Left lung (tissue), 4 donors: ENCODE measurements at regions not wholly inside any gene's neighbourhood (a gene's known extent, or its start where the extent isn't known, plus 50 kb on each side); places are given as distances from the start of the nearest gene placed in this dataset.

ENCODE experiments used
- ATAC-seq: fragments of 200-7000 bp; cut with Tn5 transposase; one replicate; pipeline ENCODE4 v1.9.1; 2020; ENCODE audit warnings: moderate library complexity
- DNase-seq, 4 donors: peaks; one replicate each; pipeline ENCODE4 v3.0.0-alpha.2; 2013 to 2020
- H3K27ac ChIP-seq, 2 donors: fragments of 200-600 bp; sonication (generic) in 1 of 2; one replicate each; pipeline versions ENCODE4 v1.5.0 to v1.8.0; 2020 to 2021
- H3K27me3 ChIP-seq, 2 donors: fragments of 200-600 bp; sonication (generic) in 1 of 2; one replicate each; pipeline versions ENCODE4 v1.5.0 to v1.8.0; 2020 to 2021
- H3K36me3 ChIP-seq, 2 donors: fragments of 200-600 bp; sonication (generic) in 1 of 2; one replicate each; pipeline versions ENCODE4 v1.5.0 to v1.8.0; 2020 to 2021
- H3K4me1 ChIP-seq, 2 donors: fragments of 200-600 bp; one replicate each; pipeline ENCODE4 v1.8.0; 2021
- H3K4me3 ChIP-seq, 2 donors: fragments of 200-600 bp; sonication (generic) in 1 of 2; one replicate each; pipeline versions ENCODE4 v1.5.0 to v1.8.0; 2020 to 2021; ENCODE audit warnings: mild to moderate bottlenecking in 1 of 2
- H3K9me3 ChIP-seq, 2 donors: fragments of 200-600 bp; sonication (generic) in 1 of 2; one replicate each; pipeline versions ENCODE4 v1.5.0 to v1.8.0; 2020 to 2021
- CTCF ChIP-seq, 2 donors: fragments of 200-600 bp; sonication (generic) in 1 of 2; IDR thresholded peaks; one replicate each; pipeline versions ENCODE4 v1.5.0 to v1.8.0; 2021; ENCODE audit warnings: antibody characterized with exemption in 2 of 2
- intact Hi-C, 2 donors: fragments of 100-400 bp; cut with DNase I; formaldehyde crosslinking; loops; one replicate each; pipeline versions ENCODE4 v1.11.2 to v1.14.2; 2022
- donor health status: DM: no; HTN: yes; CAD: no.
- donor health status: DM: no; HTN: no; CAD: no.

DNA sequence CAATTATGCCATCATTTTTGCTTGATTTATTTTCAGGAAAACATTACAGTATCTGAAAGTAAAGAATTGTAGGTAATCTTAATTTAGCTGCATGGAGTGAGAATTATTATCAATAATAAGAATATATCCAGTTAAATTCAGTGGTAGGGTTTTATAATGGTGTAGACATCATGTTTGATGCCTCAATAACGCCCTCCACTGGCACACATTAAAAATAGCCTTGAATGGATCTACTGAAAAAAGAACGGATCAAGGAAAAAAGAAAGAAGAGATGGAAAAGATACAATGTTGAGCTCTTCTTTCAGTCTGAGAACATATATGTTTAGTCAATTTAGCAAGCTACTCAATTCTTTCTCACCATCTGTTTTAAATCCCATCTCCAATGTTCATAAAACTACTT lies 319.2 kb downstream of the CDC14C start:
- intact Hi-C loops, result no loop called here
- no peaks in the 10 kb centered on the region for H3K36me3 ChIP-seq
- peaks cover 0 to 13% of the 10 kb centered on the region in 2 donors for H3K9me3 ChIP-seq
- H3K4me3 ChIP-seq, result no peak overlapping the region
- no peak overlapping the region for H3K27ac ChIP-seq
- H3K27me3 ChIP-seq, result no peaks in the 10 kb centered on the region
- no peaks in the 10 kb centered on the region for H3K4me1 ChIP-seq
- no peak for DNase-seq
- TF ChIP-seq CTCF (IDR thresholded peaks at IDR 0.05), result no peak
- no peak for ATAC-seq

DNA sequence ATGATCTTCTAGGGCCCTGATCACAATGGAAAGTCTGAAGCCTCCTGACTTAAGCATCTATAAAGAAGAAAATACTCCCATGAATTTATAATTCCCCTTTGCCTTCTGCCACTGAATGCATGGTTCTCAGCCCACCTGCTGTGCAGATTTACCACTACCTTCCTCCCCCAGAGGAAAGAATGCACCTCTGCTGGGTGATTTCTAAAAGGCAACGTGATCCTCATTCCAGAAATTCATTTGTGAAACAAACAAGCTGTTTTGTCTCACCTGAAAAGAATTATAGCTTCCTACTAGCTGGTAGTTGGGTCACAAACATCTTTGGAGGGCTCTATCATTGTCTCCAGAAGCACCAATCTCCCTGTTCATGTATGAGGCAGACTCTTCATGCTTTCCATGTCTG lies 320.2 kb downstream of the CDC14C start:
- no peak overlapping the region for H3K4me3 ChIP-seq
- no peaks in the 10 kb centered on the region for H3K36me3 ChIP-seq
- intact Hi-C loops, result no loop called here
- peaks cover 0 to 4% of the 10 kb centered on the region in 2 donors for H3K9me3 ChIP-seq
- no peak for TF ChIP-seq CTCF (IDR thresholded peaks at IDR 0.05)
- H3K27ac ChIP-seq, result no peak overlapping the region
- no peak for DNase-seq
- no peaks in the 10 kb centered on the region for H3K27me3 ChIP-seq
- H3K4me1 ChIP-seq, result no peaks in the 10 kb centered on the region
- no peak for ATAC-seq

- Histone ChIP-seq H3K4me1 (no peaks in the 10 kb centered on the region), H3K4me3 (no peak overlapping the region), H3K36me3 (no peaks in the 10 kb centered on the region), H3K9me3 (no peaks in the 10 kb centered on the region), H3K27me3 (no peaks in the 10 kb centered on the region), H3K27ac (no peak overlapping the region)
- ATAC-seq (no peak), DNase-seq (no peak)
- TF ChIP-seq CTCF (IDR thresholded peaks at IDR 0.05), result no peak
- intact Hi-C loops, result no loop called here
These were observed 320.7 kb downstream of the CDC14C start for GRCh38 chr7:49245062-49245461.

DNA sequence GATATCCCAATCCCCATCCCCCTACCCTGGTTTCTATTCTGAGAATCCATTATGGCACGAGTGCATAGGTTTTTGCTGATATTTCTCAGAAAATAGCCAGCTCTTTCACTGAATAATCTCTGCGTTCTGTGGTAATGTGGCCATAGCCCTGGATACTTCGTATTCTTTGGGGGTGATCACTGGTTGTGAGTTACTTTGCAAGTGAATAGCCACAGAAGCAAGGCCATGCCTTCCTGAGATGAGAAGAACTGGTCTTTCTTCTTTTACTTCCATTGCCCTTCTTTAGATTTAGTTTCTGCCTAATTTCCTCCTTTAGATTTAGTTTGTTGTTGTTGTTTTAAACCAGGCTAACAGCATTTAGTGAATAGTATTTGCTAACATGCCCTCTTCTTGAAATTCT lies 323.4 kb downstream of the CDC14C start:
- TF ChIP-seq CTCF (IDR thresholded peaks at IDR 0.05), result no peak
- H3K36me3 ChIP-seq, result no peaks in the 10 kb centered on the region
- H3K9me3 ChIP-seq, result no peaks in the 10 kb centered on the region
- no peaks in the 10 kb centered on the region for H3K27me3 ChIP-seq
- H3K4me1 ChIP-seq, result no peaks in the 10 kb centered on the region
- H3K4me3 ChIP-seq, result no peak overlapping the region
- no peak overlapping the region for H3K27ac ChIP-seq
- DNase-seq (no peak), ATAC-seq (no peak)
- intact Hi-C loops, result no loop called here

DNA sequence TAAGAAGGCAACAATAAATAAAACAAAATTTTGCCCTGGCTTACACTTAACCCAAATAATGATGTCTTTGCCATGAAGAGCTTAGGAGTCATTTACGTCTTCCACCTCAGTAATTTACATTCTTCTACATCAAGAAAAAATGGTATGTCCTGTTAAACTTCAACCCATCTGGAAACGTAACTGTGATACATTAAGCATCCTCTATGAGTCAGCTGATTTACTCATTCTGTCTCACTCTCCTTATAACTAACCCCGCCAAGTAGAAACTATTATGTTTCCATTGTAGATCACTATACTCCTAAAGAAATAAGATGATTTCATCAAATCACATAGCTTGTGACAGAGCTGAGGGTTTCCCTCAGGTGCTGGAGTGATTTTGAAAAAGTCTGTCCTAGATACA lies 330.7 kb downstream of the CDC14C start:
- Histone ChIP-seq H3K4me3 (no peak overlapping the region), H3K4me1 (no peaks in the 10 kb centered on the region), H3K9me3 (no peaks in the 10 kb centered on the region), H3K27ac (no peak overlapping the region), H3K36me3 (no peaks in the 10 kb centered on the region), H3K27me3 (no peaks in the 10 kb centered on the region)
- TF ChIP-seq CTCF (IDR thresholded peaks at IDR 0.05), result no peak
- intact Hi-C loops, result no loop called here
- ATAC-seq (no peak), DNase-seq (no peak)
